ENCODE measurements at regions not wholly inside any gene's neighbourhood (a gene's known extent, or its start where the extent isn't known, plus 50 kb on each side); places are given as distances from the start of the nearest gene placed in this dataset.

DNA sequence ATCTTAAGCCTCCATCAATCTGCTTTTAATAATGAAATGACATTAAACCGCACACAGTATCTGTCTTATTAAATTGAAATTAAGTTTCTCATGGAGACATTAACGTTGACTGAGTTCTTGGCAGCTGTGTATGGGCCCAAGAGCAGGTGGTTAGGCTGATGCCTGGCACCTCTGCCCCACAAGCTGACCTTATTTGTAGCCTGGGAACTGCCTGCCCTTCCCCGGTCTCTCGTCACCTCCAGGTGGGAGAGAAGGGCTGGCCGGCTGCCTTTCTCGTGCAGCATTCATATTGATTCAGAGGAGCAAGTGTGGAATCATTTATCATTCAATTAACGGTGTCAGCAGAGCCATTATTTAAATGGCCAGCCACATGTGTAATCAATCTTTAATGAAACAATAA lies 53.0 kb upstream of the FCN1 start:
- no peak for ATAC-seq
- peak in 2 of 4 donors; percentile 8 to 23 for DNase-seq
- intact Hi-C loops (cut with DNase I) = no loop called here
- H3K9me3 ChIP-seq = no peaks in the 10 kb centered on the region
- H3K4me1 ChIP-seq = no peaks in the 10 kb centered on the region
- H3K27me3 ChIP-seq = peaks cover 8 to 69% of the 10 kb centered on the region in 2 donors
- TF ChIP-seq, protein P1, sequence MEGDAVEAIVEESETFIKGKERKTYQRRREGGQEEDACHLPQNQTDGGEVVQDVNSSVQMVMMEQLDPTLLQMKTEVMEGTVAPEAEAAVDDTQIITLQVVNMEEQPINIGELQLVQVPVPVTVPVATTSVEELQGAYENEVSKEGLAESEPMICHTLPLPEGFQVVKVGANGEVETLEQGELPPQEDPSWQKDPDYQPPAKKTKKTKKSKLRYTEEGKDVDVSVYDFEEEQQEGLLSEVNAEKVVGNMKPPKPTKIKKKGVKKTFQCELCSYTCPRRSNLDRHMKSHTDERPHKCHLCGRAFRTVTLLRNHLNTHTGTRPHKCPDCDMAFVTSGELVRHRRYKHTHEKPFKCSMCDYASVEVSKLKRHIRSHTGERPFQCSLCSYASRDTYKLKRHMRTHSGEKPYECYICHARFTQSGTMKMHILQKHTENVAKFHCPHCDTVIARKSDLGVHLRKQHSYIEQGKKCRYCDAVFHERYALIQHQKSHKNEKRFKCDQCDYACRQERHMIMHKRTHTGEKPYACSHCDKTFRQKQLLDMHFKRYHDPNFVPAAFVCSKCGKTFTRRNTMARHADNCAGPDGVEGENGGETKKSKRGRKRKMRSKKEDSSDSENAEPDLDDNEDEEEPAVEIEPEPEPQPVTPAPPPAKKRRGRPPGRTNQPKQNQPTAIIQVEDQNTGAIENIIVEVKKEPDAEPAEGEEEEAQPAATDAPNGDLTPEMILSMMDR (IDR thresholded peaks at IDR 0.05) = no peak
- no peak overlapping the region for H3K27ac ChIP-seq
- no peak overlapping the region for H3K4me3 ChIP-seq
- H3K36me3 ChIP-seq = no peaks in the 10 kb centered on the region

DNA sequence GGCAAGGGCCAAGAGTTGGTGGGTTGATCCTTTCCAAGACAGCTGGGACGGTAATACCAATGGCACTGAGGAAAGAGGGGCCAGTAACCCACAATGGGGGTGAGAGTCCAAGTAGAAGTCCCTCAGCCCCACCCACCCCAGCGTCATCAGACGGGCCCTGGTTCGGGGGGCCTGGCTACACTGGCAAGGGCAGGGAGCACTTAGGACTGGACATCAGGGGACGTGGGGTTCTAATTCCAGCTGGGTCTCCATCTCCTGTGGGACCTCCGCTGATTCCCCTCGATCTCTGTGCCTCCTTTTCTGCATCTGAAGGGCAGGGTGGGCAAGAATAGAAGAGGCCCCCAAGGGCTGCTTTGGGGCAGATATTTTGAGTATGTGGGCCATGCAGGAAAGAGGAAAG lies 53.5 kb upstream of the FCN1 start:
- H3K36me3 ChIP-seq = no peaks in the 10 kb centered on the region
- no peak overlapping the region for H3K27ac ChIP-seq
- DNase-seq = peak in 2 of 4 donors; percentile 12 to 17
- H3K4me1 ChIP-seq = no peaks in the 10 kb centered on the region
- H3K27me3 ChIP-seq = peaks cover 8 to 67% of the 10 kb centered on the region in 2 donors
- TF ChIP-seq, protein P1 (IDR thresholded peaks at IDR 0.05) = no peak
- H3K9me3 ChIP-seq = no peaks in the 10 kb centered on the region
- no peak overlapping the region for H3K4me3 ChIP-seq
- no peak for ATAC-seq
- intact Hi-C loops (cut with DNase I) = no loop called here

DNA sequence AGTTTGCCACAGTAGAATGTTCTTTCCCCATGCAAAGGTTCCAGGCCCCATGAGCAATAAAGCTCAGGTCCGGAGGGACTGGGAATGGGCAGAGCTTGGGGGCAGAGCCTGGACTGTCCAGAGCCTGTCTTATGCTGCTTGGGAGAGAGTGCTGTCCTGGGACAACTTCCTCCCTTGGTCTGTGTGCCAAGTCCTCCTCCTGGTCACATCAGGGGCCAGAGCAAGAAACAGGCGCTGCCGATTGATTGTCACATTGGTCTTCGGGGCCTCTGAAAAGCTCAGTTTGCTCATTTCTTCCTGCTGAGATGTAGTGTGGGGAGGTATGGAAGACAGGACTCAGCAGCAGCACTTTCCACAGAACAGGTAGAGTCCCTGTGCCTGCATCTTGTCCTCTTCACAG lies 54.0 kb upstream of the FCN1 start:
- Histone ChIP-seq H3K9me3 (no peaks in the 10 kb centered on the region), H3K4me3 (no peak overlapping the region), H3K27me3 (peaks cover 8 to 62% of the 10 kb centered on the region in 2 donors), H3K27ac (no peak overlapping the region), H3K36me3 (no peaks in the 10 kb centered on the region), H3K4me1 (no peaks in the 10 kb centered on the region)
- ATAC-seq (no peak), DNase-seq (no peak)
- intact Hi-C loops (cut with DNase I) = no loop called here
- TF ChIP-seq, protein P1 (IDR thresholded peaks at IDR 0.05) = no peak

GRCh38 chr9:134972140-134972539 lies 54.4 kb upstream of the FCN1 start:
- no peak overlapping the region for H3K27ac ChIP-seq
- DNase-seq = peak in 2 of 4 donors; percentile 10 to 17
- H3K4me3 ChIP-seq = no peak overlapping the region
- intact Hi-C loops (cut with DNase I) = no loop called here
- no peaks in the 10 kb centered on the region for H3K36me3 ChIP-seq
- H3K4me1 ChIP-seq = no peaks in the 10 kb centered on the region
- no peak for ATAC-seq
- TF ChIP-seq, protein P1 (IDR thresholded peaks at IDR 0.05) = no peak
- peaks cover 8 to 58% of the 10 kb centered on the region in 2 donors for H3K27me3 ChIP-seq
- H3K9me3 ChIP-seq = no peaks in the 10 kb centered on the region

GRCh38 chr9:134975253-134975652 lies 57.5 kb upstream of the FCN1 start:
- no peaks in the 10 kb centered on the region for H3K9me3 ChIP-seq
- no peaks in the 10 kb centered on the region for H3K4me1 ChIP-seq
- intact Hi-C loops (cut with DNase I) = no loop called here
- H3K36me3 ChIP-seq = no peaks in the 10 kb centered on the region
- no peak overlapping the region for H3K4me3 ChIP-seq
- H3K27ac ChIP-seq = no peak overlapping the region
- no peak for ATAC-seq
- TF ChIP-seq, protein P1 (IDR thresholded peaks at IDR 0.05) = no peak
- DNase-seq = no peak
- peaks cover 0 to 29% of the 10 kb centered on the region in 2 donors for H3K27me3 ChIP-seq

All from left lung (tissue), 4 donors.